ENCODE measurements at regions not wholly inside any gene's neighbourhood (a gene's known extent, or its start where the extent isn't known, plus 50 kb on each side); places are given as distances from the start of the nearest gene placed in this dataset.

- H3K4me3 ChIP-seq (ENCODE audit: low read depth, low read length), result no peak overlapping the region
- DNase-seq (ENCODE audit: low read depth), result peak; percentile 93
Measured at GRCh38 chr6:119484598-119484997, 135.0 kb upstream of the MAN1A1 start.

GRCh38 chr6:119483908-119484307 lies 134.3 kb upstream of the MAN1A1 start:
- H3K4me3 ChIP-seq (ENCODE audit: low read depth, low read length), result no peak overlapping the region
- DNase-seq (ENCODE audit: low read depth), result no peak

GRCh38 chr6:119482850-119483285 lies 133.3 kb upstream of the MAN1A1 start:
- no peak for DNase-seq (ENCODE audit: low read depth)
- H3K4me3 ChIP-seq (ENCODE audit: low read depth, low read length), result no peak overlapping the region

- peak; percentile 49 for DNase-seq (ENCODE audit: low read depth)
- no peak overlapping the region for H3K4me3 ChIP-seq (ENCODE audit: low read depth, low read length)
Measured at GRCh38 chr6:119481976-119482375, 132.4 kb upstream of the MAN1A1 start.

- DNase-seq (ENCODE audit: low read depth), result no peak
- no peak overlapping the region for H3K4me3 ChIP-seq (ENCODE audit: low read depth, low read length)
Measured at GRCh38 chr6:119480961-119481497, 131.5 kb upstream of the MAN1A1 start.

GRCh38 chr6:119479860-119480655 lies 130.5 kb upstream of the MAN1A1 start:
- H3K4me3 ChIP-seq (ENCODE audit: low read depth, low read length), result no peak overlapping the region
- peak; percentile 55 for DNase-seq (ENCODE audit: low read depth)

- DNase-seq (ENCODE audit: low read depth), result no peak
- H3K4me3 ChIP-seq (ENCODE audit: low read depth, low read length), result no peak overlapping the region
Measured at GRCh38 chr6:119476554-119476953, 127.0 kb upstream of the MAN1A1 start.

- DNase-seq (ENCODE audit: low read depth), result no peak
- H3K4me3 ChIP-seq (ENCODE audit: low read depth, low read length), result no peak overlapping the region
Measured at GRCh38 chr6:119476024-119476423, 126.5 kb upstream of the MAN1A1 start.

- H3K4me3 ChIP-seq (ENCODE audit: low read depth, low read length), result no peak overlapping the region
- no peak for DNase-seq (ENCODE audit: low read depth)
Measured at GRCh38 chr6:119470893-119471542, 121.5 kb upstream of the MAN1A1 start.

- DNase-seq (ENCODE audit: low read depth), result no peak
- no peak overlapping the region for H3K4me3 ChIP-seq (ENCODE audit: low read depth, low read length)
Measured at GRCh38 chr6:119467488-119468081, 118.0 kb upstream of the MAN1A1 start.

GRCh38 chr6:119466226-119466625 lies 116.7 kb upstream of the MAN1A1 start:
- no peak for DNase-seq (ENCODE audit: low read depth)
- H3K4me3 ChIP-seq (ENCODE audit: low read depth, low read length), result no peak overlapping the region

- no peak for DNase-seq (ENCODE audit: low read depth)
- H3K4me3 ChIP-seq (ENCODE audit: low read depth, low read length), result no peak overlapping the region
Measured at GRCh38 chr6:119463081-119463626, 113.6 kb upstream of the MAN1A1 start.

- no peak for DNase-seq (ENCODE audit: low read depth)
- no peak overlapping the region for H3K4me3 ChIP-seq (ENCODE audit: low read depth, low read length)
Measured at GRCh38 chr6:119461187-119461586, 111.6 kb upstream of the MAN1A1 start.

- H3K4me3 ChIP-seq (ENCODE audit: low read depth, low read length), result no peak overlapping the region
- DNase-seq (ENCODE audit: low read depth), result no peak
Measured at GRCh38 chr6:119459207-119459974, 109.8 kb upstream of the MAN1A1 start.

- no peak for DNase-seq (ENCODE audit: low read depth)
Measured at GRCh38 chr6:119454714-119455113, 105.2 kb upstream of the MAN1A1 start.

GRCh38 chr6:119453242-119454200 lies 104.0 kb upstream of the MAN1A1 start:
- no peak overlapping the region for H3K4me3 ChIP-seq (ENCODE audit: low read depth, low read length)
- DNase-seq (ENCODE audit: low read depth), result no peak

More at GRCh38 chr6:119454714-119455113, 105.2 kb upstream of the MAN1A1 start:
- no peak overlapping the region for H3K4me3 ChIP-seq (ENCODE audit: low read depth, low read length)

GRCh38 chr6:119449331-119450156 lies 100.0 kb upstream of the MAN1A1 start:
- H3K4me3 ChIP-seq (ENCODE audit: low read depth, low read length), result no peak overlapping the region
- no peak for DNase-seq (ENCODE audit: low read depth)
